GM12878 (cell line): ENCODE measurements at regions not wholly inside any gene's neighbourhood (a gene's known extent, or its start where the extent isn't known, plus 50 kb on each side); places are given as distances from the start of the nearest gene placed in this dataset.

Experiments
- GATAD2B ChIP-seq: fragments of 450-650 bp; conservative IDR thresholded peaks from 2 replicates; pipeline ENCODE4 v1.6.1; 2017; ENCODE audit warnings: low read depth, mild to moderate bottlenecking, moderate library complexity
- PKNOX1 ChIP-seq: fragments of 450-650 bp; IDR thresholded peaks from 2 replicates; pipeline ENCODE4 v1.6.1; 2016; ENCODE audit warnings: mild to moderate bottlenecking
- SIN3A ChIP-seq: IDR thresholded peaks from 2 replicates; pipeline ENCODE4 v1.6.1; 2012; ENCODE audit warnings: low read depth, low read length, improper control_type of control experiment
- TBL1XR1 ChIP-seq: IDR thresholded peaks from 2 replicates; pipeline ENCODE4 v1.6.1; 2012; ENCODE audit warnings: low read depth, low read length, improper control_type of control experiment
- TF ChIP-seq, protein P1 (sequence below), 3 experiments: IDR thresholded peaks in 2 of 3; conservative IDR thresholded peaks in 1 of 3; 2 replicates each; pipeline ENCODE4 v1.5.1; 2011; ENCODE audit warnings: low read depth in 3 of 3, low read length in 3 of 3, mild to moderate bottlenecking in 3 of 3, control low read depth in 2 of 3, moderate library complexity in 2 of 3, inconsistent platforms in 1 of 3, mixed read lengths in 1 of 3; ENCODE audit not compliant: control insufficient read depth in 2 of 3, insufficient read depth in 1 of 3; ENCODE audit errors: extremely low read depth in 1 of 3
- TF ChIP-seq, protein P2 (sequence below): IDR thresholded peaks from 2 replicates; pipeline ENCODE4 v1.6.1; 2011; ENCODE audit warnings: mild to moderate bottlenecking, low read depth, low read length, moderate library complexity; ENCODE audit not compliant: insufficient replicate concordance

GRCh38 chr3:87546216-87546615 lies 269.8 kb upstream of the POU1F1 start:
- TF ChIP-seq PKNOX1 = no peak
- TF ChIP-seq GATAD2B = no peak
- TF ChIP-seq, protein P1, sequence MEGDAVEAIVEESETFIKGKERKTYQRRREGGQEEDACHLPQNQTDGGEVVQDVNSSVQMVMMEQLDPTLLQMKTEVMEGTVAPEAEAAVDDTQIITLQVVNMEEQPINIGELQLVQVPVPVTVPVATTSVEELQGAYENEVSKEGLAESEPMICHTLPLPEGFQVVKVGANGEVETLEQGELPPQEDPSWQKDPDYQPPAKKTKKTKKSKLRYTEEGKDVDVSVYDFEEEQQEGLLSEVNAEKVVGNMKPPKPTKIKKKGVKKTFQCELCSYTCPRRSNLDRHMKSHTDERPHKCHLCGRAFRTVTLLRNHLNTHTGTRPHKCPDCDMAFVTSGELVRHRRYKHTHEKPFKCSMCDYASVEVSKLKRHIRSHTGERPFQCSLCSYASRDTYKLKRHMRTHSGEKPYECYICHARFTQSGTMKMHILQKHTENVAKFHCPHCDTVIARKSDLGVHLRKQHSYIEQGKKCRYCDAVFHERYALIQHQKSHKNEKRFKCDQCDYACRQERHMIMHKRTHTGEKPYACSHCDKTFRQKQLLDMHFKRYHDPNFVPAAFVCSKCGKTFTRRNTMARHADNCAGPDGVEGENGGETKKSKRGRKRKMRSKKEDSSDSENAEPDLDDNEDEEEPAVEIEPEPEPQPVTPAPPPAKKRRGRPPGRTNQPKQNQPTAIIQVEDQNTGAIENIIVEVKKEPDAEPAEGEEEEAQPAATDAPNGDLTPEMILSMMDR (IDR thresholded peaks at IDR 0.05 in 2 of 3, conservative IDR thresholded peaks at IDR 0.05 in 1 of 3; ENCODE audit: control insufficient read depth in 2 of 3, extremely low read depth in 1 of 3, insufficient read depth in 1 of 3, low read depth in 3 of 3, low read length in 3 of 3) = no peak
- TF ChIP-seq TBL1XR1 = no peak
- TF ChIP-seq, protein P2, sequence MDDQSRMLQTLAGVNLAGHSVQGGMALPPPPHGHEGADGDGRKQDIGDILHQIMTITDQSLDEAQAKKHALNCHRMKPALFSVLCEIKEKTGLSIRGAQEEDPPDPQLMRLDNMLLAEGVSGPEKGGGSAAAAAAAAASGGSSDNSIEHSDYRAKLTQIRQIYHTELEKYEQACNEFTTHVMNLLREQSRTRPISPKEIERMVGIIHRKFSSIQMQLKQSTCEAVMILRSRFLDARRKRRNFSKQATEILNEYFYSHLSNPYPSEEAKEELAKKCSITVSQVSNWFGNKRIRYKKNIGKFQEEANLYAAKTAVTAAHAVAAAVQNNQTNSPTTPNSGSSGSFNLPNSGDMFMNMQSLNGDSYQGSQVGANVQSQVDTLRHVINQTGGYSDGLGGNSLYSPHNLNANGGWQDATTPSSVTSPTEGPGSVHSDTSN = no peak
- TF ChIP-seq SIN3A = no peak
